BLaER1 treated with 17β-estradiol and CSF1 and Interleukin-3, amounts not matched to agents 10 nM and 100 nM (cell line): ENCODE measurements at regions not wholly inside any gene's neighbourhood (a gene's known extent, or its start where the extent isn't known, plus 50 kb on each side); places are given as distances from the start of the nearest gene placed in this dataset.
A peak's percentile ranks its signal among the peaks of the same experiment; 100 is the strongest.

ENCODE experiments used
- H3K27ac ChIP-seq, 11 experiments: shearing (Covaris generic); formaldehyde crosslinking; 2 replicates each; pipeline ENCODE4 v1.8.1; 2022
- H3K27me3 ChIP-seq, 11 experiments: shearing (Covaris generic); formaldehyde crosslinking; 2 replicates each; pipeline ENCODE4 v1.8.1; 2022
- H3K36me3 ChIP-seq, 11 experiments: shearing (Covaris generic); formaldehyde crosslinking; 2 replicates each; pipeline ENCODE4 v1.8.1; 2022
- H3K4me1 ChIP-seq, 10 experiments: shearing (Covaris generic); formaldehyde crosslinking; 2 replicates each; pipeline ENCODE4 v1.8.1; 2022
- H3K4me2 ChIP-seq, 11 experiments: shearing (Covaris generic); formaldehyde crosslinking; 2 replicates each; pipeline ENCODE4 v1.8.1; 2022
- H3K4me3 ChIP-seq, 10 experiments: shearing (Covaris generic); formaldehyde crosslinking; 2 replicates each; pipeline ENCODE4 v1.8.1; 2022
- H3K9ac ChIP-seq, 11 experiments: shearing (Covaris generic); formaldehyde crosslinking; 2 replicates each; pipeline ENCODE4 v1.8.1; 2022
- H3K9me3 ChIP-seq, 11 experiments: shearing (Covaris generic); formaldehyde crosslinking; replicated peaks in 1 of 11; 2 replicates each; pipeline ENCODE4 v1.8.1; 2022
- H4K20me1 ChIP-seq, 11 experiments: shearing (Covaris generic); formaldehyde crosslinking; 2 replicates each; pipeline ENCODE4 v1.8.1; 2022
- Cebpa-rat ChIP-seq, 11 experiments: shearing (Covaris generic); IDR thresholded peaks; 2 replicates each; pipeline ENCODE4 v1.8.1; 2022

DNA sequence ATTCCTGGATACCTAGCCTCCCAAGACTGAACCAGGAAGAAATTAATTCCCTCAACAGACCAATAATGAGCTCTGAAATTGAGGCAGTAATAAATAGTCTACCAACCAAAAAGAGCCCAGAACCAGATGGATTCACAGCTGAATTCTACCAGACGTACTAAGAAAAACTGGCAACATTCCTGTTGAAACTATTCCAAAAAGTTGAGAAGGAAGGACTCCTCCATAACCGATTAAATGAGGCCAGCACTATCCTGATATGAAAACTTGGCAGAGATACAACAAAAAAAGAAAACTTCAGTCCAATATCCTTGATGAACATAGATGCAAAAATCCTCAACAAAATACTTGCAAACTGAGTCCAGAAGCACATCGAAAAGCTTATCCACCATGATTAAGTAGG is 392.5 kb upstream of the GRAMD2B start:
- no peak for TF ChIP-seq Cebpa-rat (IDR thresholded peaks at IDR 0.05)
- no peak overlapping the region for H3K9ac ChIP-seq
- peaks cover 33 to 48% (median 40%) of the 10 kb centered on the region in 11 experiments for H3K9me3 ChIP-seq
- H3K4me2 ChIP-seq: no peak overlapping the region
- no peaks in the 10 kb centered on the region for H3K27me3 ChIP-seq
- no peak overlapping the region for H3K27ac ChIP-seq
- H3K36me3 ChIP-seq: no peaks in the 10 kb centered on the region
- no peaks in the 10 kb centered on the region for H3K4me1 ChIP-seq
- no peak overlapping the region for H3K4me3 ChIP-seq
- H4K20me1 ChIP-seq: no peaks in the 10 kb centered on the region

DNA sequence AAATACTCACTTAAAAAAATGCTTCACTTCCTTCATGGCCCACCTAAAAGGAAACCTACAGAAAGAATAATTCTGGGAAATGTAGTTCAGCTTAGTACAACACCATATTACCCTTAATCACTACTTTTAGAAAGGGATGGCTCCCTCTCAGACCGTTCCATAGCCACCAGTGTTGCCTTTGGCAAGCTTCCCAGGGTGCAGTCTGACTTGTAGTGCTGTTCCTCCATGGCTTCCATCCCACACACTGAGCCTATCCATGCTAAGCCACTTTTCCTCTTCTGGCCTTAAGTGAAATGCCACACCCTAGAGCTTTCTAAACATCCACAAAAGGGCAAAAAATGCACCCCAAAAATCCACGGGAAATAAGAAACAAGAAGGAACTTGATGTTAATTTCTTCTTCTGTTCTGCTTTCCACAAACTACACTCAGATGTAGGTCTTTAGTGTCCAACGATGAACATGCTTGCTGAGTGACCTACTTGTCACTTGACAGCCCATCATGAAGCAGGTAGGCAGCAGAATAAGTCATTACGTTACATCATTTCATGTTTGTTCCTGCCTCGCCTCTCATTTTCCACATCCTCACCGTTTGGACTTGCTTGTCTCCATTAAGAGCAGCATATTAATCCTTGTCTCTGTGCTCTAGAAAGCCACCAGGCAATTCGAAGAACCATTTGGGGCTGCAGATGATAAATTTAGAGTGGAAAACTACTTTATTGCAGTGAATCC is 391.1 kb upstream of the GRAMD2B start:
- Histone ChIP-seq H3K27ac (no peak overlapping the region), H3K36me3 (no peaks in the 10 kb centered on the region), H3K27me3 (no peaks in the 10 kb centered on the region), H3K9ac (no peak overlapping the region), H3K9me3 (peaks cover 28 to 52% (median 35%) of the 10 kb centered on the region in 11 experiments), H3K4me3 (no peak overlapping the region), H4K20me1 (no peaks in the 10 kb centered on the region), H3K4me2 (no peak overlapping the region), H3K4me1 (no peaks in the 10 kb centered on the region)
- TF ChIP-seq Cebpa-rat (IDR thresholded peaks at IDR 0.05): no peak

DNA sequence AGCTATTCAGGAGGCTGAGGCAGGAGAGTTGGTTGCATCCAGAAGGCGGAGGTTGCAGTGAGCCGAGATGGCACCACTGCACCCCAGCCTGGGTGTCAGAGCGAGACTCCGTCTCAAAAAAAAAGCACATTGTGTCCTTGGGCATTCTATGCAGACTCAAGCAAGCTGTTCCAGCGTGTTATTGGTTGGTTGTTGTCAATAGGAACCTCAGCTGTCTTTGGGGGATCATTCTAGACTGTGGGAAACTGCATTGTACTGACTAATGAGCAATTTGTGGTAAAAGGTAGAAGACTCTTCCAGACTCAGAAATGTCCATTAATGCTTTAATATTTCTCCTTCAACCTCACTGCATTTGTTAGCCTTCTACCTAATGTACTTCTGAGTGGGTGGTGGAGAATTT is 379.5 kb upstream of the GRAMD2B start:
- Histone ChIP-seq H3K9me3 (no peaks in the 10 kb centered on the region), H3K9ac (no peak overlapping the region), H3K27ac (no peak overlapping the region), H3K27me3 (no peaks in the 10 kb centered on the region), H3K4me2 (peak overlapping the region in 2 of 11 experiments; percentile 1 to 61; a peak in 6 of 22 replicates), H3K36me3 (no peaks in the 10 kb centered on the region), H3K4me3 (no peak overlapping the region), H4K20me1 (no peaks in the 10 kb centered on the region), H3K4me1 (peaks cover 0 to 20% (median 12%) of the 10 kb centered on the region in 10 experiments; a peak in 12 of 20 replicates)
- no peak for TF ChIP-seq Cebpa-rat (IDR thresholded peaks at IDR 0.05)

DNA sequence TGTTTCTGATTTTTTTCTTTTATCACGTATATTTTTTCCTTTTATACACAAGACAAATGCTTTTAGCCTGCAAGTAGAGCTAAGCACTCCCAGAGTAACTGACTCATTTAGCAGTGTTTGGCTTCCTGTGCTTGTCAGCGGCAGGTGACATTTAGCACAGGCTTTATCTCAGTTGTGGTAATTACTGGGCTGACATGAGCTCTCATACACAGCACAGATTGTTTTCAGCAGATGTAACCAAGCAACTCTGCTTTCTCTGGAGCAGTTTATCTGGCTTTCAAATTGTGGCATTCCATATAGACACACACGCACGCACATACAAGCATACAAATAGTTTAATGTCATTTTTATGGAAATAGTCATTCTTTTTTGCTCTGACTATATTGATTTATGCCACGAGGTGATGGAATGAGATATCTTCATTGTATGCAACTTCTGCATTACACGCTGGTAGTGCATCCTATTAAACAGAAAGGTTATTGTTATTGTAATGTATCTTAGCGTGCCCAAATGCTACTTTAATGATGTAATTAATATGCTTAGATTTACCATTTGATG is 379.0 kb upstream of the GRAMD2B start:
- no peak overlapping the region for H3K27ac ChIP-seq
- H3K36me3 ChIP-seq: no peaks in the 10 kb centered on the region
- H3K4me2 ChIP-seq: peak overlapping the region in 3 of 11 experiments; percentile 1 to 61 (median 17); a peak in 7 of 22 replicates

DNA sequence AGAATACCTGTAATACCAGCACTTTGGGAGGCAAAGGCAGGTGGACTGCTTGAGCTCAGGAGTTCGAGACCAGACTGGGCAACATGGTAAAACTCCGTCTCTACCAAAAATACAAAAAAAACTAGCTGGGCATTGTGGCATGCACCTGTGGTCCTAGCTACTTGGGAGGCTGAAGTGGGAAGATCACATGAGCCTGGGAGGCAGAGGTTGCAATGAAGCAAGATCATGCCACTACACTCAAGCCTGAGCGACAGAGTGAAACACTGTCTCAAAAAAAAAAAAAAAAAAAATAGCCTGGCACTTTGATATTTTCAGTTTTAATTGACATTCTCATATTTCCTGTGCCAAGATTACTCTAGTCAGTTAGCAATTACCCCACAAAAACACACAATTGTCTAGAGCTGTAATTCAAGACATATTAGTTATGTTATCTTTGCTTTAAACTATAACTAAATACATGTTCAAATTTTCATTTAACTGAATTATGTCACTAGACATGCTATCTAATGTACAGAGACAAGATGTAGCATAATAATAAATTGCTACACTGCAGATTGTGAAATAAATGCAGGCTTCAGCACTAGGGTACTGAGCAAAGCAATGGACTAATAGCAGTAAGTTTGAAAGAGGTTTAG is 378.2 kb upstream of the GRAMD2B start:
- Histone ChIP-seq H3K4me1 (peaks cover 0 to 29% (median 17%) of the 10 kb centered on the region in 10 experiments; a peak in 13 of 20 replicates), H3K4me2 (peak overlapping the region in 7 of 11 experiments; percentile 18 to 61 (median 50); a peak in 11 of 22 replicates), H4K20me1 (no peaks in the 10 kb centered on the region), H3K27ac (no peak overlapping the region), H3K4me3 (no peak overlapping the region), H3K9me3 (peaks cover 0 to 5% (median 0%) of the 10 kb centered on the region in 11 experiments; a peak in 3 of 22 replicates), H3K36me3 (no peaks in the 10 kb centered on the region), H3K27me3 (no peaks in the 10 kb centered on the region), H3K9ac (no peak overlapping the region)
- TF ChIP-seq Cebpa-rat (IDR thresholded peaks at IDR 0.05): no peak

More for the DNA sequence above, 379.0 kb upstream of the GRAMD2B start:
- no peaks in the 10 kb centered on the region for H3K27me3 ChIP-seq
- no peak for TF ChIP-seq Cebpa-rat (IDR thresholded peaks at IDR 0.05)
- no peak overlapping the region for H3K9ac ChIP-seq
- H3K4me1 ChIP-seq: peaks cover 0 to 24% (median 15%) of the 10 kb centered on the region in 10 experiments; a peak in 12 of 20 replicates
- H4K20me1 ChIP-seq: no peaks in the 10 kb centered on the region
- H3K9me3 ChIP-seq: no peaks in the 10 kb centered on the region
- H3K4me3 ChIP-seq: no peak overlapping the region

DNA sequence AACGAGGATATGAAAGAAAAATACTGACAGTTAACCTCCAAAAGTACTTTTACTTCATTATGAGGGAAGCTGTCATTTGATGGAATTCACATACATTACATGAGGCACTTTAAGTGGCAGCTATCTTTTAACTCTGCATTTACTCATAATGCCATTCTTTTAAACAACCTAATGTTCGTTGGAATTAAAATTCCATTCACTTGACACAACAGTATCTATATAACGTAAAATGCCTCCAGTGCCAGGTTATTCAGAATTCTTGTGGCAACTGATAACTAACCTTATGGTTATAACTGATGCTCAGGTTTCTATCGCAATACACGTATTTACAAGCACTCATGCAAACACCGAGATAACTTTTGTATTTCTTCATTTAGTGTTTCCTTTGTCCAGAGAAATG is 376.9 kb upstream of the GRAMD2B start:
- no peak for TF ChIP-seq Cebpa-rat (IDR thresholded peaks at IDR 0.05)
- H3K4me3 ChIP-seq: no peak overlapping the region
- no peak overlapping the region for H3K4me2 ChIP-seq
- H3K27ac ChIP-seq: no peak overlapping the region
- peaks cover 0 to 29% (median 17%) of the 10 kb centered on the region in 10 experiments; a peak in 13 of 20 replicates for H3K4me1 ChIP-seq
- H3K27me3 ChIP-seq: no peaks in the 10 kb centered on the region
- peaks cover 0 to 5% (median 0%) of the 10 kb centered on the region in 11 experiments; a peak in 3 of 22 replicates for H3K9me3 ChIP-seq
- H3K36me3 ChIP-seq: no peaks in the 10 kb centered on the region
- H3K9ac ChIP-seq: no peak overlapping the region
- no peaks in the 10 kb centered on the region for H4K20me1 ChIP-seq

DNA sequence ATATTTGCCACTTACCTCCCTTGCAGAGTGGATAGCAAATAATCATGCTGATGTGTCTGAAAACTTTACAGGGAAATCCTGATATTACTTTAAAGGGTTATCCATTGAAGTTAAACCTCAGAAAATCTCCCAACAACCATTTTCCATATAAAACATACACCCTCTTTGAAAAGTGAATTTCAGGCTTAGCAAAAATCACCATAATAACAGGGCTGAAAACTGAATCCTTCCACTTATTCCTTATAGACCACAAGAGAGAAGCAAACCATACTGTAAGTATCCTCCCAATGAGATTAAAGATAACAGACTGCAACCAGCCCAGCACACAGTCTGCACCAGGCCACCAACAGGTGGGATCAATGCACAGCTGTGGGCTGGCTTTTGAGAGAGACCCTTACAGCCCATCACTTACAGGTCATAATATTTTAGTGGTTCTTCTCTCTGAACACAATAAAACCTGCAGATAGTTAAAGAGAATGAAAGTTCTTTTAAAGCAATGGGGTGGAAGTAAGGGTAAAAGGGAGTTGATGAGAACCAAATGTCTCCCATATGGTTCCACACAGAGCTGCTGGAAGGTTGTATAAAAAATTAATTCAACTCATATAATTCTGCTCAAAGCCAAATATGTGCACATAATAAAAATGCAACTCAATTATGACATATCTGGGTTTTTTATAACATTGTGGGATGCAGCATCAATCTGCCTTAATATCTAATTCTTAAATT is 376.2 kb upstream of the GRAMD2B start:
- Histone ChIP-seq H3K4me3 (no peak overlapping the region), H4K20me1 (no peaks in the 10 kb centered on the region), H3K27me3 (no peaks in the 10 kb centered on the region), H3K4me1 (peaks cover 0 to 29% (median 17%) of the 10 kb centered on the region in 10 experiments; a peak in 13 of 20 replicates), H3K36me3 (no peaks in the 10 kb centered on the region), H3K27ac (no peak overlapping the region), H3K9ac (no peak overlapping the region), H3K9me3 (peaks cover 0 to 5% (median 0%) of the 10 kb centered on the region in 11 experiments; a peak in 3 of 22 replicates), H3K4me2 (no peak overlapping the region)
- no peak for TF ChIP-seq Cebpa-rat (IDR thresholded peaks at IDR 0.05)

DNA sequence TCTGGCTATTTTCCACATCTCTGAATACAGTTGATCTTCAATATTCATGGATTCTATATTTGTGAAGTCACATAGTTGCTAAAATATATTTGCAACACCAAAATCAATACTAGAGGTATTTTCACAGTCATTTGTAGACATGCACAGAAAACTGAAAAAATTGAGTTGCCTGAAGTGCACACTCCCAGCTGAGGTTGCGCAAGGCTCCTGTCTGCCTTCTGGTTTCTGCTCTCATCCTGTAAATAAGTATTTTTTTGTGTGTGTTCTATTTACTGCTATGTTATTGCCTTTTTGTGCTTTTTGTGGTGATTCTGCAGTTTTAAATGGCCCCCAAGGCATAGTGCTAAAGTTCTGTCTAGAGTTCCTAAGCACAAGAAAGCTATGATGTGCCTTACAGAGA is 371.1 kb upstream of the GRAMD2B start:
- peaks cover 0 to 5% (median 0%) of the 10 kb centered on the region in 11 experiments; a peak in 3 of 22 replicates for H3K9me3 ChIP-seq
- peaks cover 0 to 17% (median 4%) of the 10 kb centered on the region in 10 experiments; a peak in 7 of 20 replicates for H3K4me1 ChIP-seq
- no peaks in the 10 kb centered on the region for H3K36me3 ChIP-seq
- peak in 7 of 11 experiments; percentile 16 to 71 (median 52); a peak in 4 of 22 replicates for TF ChIP-seq Cebpa-rat (IDR thresholded peaks at IDR 0.05)
- H3K27me3 ChIP-seq: no peaks in the 10 kb centered on the region
- H3K9ac ChIP-seq: no peak overlapping the region
- peak overlapping the region in 2 of 11 experiments; percentile 19 to 22; a peak in 1 of 22 replicates for H3K4me2 ChIP-seq
- no peak overlapping the region for H3K27ac ChIP-seq
- H3K4me3 ChIP-seq: no peak overlapping the region
- no peaks in the 10 kb centered on the region for H4K20me1 ChIP-seq
